Progenitor cell of endocrine pancreas (in vitro differentiated cells): ENCODE measurements at regions not wholly inside any gene's neighbourhood (a gene's known extent, or its start where the extent isn't known, plus 50 kb on each side); places are given as distances from the start of the nearest gene placed in this dataset.

Experiments used
- DNase-seq: peaks from one replicate; pipeline ENCODE4 v3.0.0; 2021; ENCODE audit warnings: low spot score; ENCODE audit not compliant: unreplicated experiment
- H3K27ac Mint-ChIP-seq: 2 replicates; pipeline ENCODE4 v1.8.0; 2021; ENCODE audit warnings: mild to moderate bottlenecking, moderate library complexity, mixed read lengths
- H3K27me3 Mint-ChIP-seq: 2 replicates; pipeline ENCODE4 v1.8.0; 2021; ENCODE audit warnings: mixed read lengths
- H3K36me3 Mint-ChIP-seq: 2 replicates; pipeline ENCODE4 v1.8.0; 2022; ENCODE audit warnings: mixed read lengths; ENCODE audit not compliant: insufficient read depth
- H3K4me1 Mint-ChIP-seq: 2 replicates; pipeline ENCODE4 v1.8.0; 2021; ENCODE audit warnings: low read depth, mixed read lengths
- H3K4me3 Mint-ChIP-seq: 2 replicates; pipeline ENCODE4 v1.8.0; 2021; ENCODE audit warnings: low read depth, mild to moderate bottlenecking, moderate library complexity, mixed read lengths
- H3K9me3 Mint-ChIP-seq: 2 replicates; pipeline ENCODE4 v1.8.0; 2021; ENCODE audit warnings: low read depth, mixed read lengths
- TF ChIP-seq, protein P1 (sequence below): fragments of 200-600 bp; sonication (generic); IDR thresholded peaks from one replicate; pipeline ENCODE4 v1.5.0; 2021; ENCODE audit warnings: antibody characterized with exemption, mild to moderate bottlenecking; ENCODE audit not compliant: unreplicated experiment

DNA sequence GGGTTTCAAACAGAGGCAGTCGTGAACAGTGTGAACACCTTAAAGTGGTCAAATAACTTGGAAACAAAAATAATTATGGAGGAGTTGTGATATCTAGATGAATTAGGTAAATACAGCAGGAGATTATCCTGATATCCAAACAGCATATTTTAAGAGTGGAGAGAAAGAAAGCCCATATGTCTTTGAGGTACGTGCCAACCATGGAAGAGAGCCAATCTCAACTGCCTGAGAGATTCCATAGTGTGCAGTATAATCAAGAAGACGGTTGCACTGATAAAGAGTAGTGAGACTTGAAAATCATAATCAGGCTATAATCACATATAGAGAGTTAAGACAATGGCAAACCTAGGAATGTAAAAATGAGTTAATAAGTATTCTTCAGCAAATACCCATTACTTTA is 472.8 kb upstream of the SLITRK5 start:
- TF ChIP-seq, protein P1, sequence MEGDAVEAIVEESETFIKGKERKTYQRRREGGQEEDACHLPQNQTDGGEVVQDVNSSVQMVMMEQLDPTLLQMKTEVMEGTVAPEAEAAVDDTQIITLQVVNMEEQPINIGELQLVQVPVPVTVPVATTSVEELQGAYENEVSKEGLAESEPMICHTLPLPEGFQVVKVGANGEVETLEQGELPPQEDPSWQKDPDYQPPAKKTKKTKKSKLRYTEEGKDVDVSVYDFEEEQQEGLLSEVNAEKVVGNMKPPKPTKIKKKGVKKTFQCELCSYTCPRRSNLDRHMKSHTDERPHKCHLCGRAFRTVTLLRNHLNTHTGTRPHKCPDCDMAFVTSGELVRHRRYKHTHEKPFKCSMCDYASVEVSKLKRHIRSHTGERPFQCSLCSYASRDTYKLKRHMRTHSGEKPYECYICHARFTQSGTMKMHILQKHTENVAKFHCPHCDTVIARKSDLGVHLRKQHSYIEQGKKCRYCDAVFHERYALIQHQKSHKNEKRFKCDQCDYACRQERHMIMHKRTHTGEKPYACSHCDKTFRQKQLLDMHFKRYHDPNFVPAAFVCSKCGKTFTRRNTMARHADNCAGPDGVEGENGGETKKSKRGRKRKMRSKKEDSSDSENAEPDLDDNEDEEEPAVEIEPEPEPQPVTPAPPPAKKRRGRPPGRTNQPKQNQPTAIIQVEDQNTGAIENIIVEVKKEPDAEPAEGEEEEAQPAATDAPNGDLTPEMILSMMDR, result no peak

DNA sequence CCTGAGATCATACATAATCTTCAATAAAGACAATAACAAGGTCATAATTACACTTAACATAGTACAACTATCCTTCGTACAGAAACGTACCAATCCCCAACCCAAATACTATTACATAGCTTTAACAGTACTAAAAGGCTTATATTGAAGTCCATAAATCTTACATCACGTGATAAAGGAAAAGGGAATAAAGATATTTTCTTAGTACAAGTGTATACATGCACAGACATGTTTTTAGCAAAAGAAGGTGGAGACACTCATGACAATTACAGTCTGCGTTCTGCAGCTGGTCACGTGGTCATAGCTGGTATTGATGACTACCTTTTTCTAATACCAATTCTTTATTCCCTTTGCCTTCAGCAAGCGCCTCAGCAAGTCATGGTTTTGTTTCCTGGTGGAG is 464.5 kb upstream of the SLITRK5 start:
- Mint-ChIP-seq H3K36me3 (no peaks in the 10 kb centered on the region), H3K27me3 (no peaks in the 10 kb centered on the region), H3K4me3 (no peak overlapping the region), H3K27ac (no peak overlapping the region), H3K9me3 (no peaks in the 10 kb centered on the region), H3K4me1 (peaks cover 2% of the 10 kb centered on the region)
- TF ChIP-seq, protein P1, result no peak
- no peak for DNase-seq

More for the DNA sequence above, 472.8 kb upstream of the SLITRK5 start:
- Mint-ChIP-seq H3K27ac (no peak overlapping the region), H3K36me3 (no peaks in the 10 kb centered on the region), H3K27me3 (no peaks in the 10 kb centered on the region), H3K4me3 (no peak overlapping the region), H3K4me1 (peaks cover 4% of the 10 kb centered on the region), H3K9me3 (no peaks in the 10 kb centered on the region)
- no peak for DNase-seq

DNA sequence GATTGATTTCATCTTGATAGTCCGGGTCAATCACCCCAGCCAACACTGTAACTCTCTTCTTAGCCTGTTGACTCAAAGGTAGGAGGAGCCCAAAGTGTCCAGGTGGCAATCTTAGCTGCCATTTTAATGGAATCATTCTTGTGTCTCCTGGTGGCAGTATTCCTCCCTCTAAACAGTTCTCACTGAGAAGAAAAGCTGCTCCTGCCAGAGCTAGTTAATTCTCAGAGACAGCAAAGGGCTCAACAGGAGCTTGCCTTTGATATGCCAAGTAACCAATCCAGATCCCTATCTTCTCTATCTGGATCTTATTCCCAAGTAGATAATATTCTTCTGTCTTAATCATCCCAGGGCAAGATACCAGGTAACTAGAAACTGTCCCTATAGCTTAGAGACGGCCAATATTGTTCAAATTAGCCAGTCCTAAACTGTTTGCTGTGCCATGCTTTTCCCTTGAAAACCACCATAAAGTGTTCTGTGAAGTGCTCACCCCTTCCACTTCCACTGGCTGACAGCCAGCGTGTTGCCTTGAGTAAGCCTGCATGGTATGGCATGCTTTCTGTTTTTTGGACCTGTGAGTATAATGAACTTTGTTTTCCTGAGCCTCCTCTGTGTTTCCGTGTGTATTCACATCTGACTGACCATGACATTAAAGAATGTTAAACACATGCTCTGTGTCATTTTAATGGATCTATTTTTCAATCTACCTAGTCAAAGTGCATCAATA is 463.7 kb upstream of the SLITRK5 start:
- Mint-ChIP-seq H3K4me1 (no peaks in the 10 kb centered on the region), H3K36me3 (no peaks in the 10 kb centered on the region), H3K4me3 (no peak overlapping the region), H3K27me3 (no peaks in the 10 kb centered on the region), H3K9me3 (no peaks in the 10 kb centered on the region), H3K27ac (no peak overlapping the region)
- TF ChIP-seq, protein P1, result no peak
- no peak for DNase-seq

DNA sequence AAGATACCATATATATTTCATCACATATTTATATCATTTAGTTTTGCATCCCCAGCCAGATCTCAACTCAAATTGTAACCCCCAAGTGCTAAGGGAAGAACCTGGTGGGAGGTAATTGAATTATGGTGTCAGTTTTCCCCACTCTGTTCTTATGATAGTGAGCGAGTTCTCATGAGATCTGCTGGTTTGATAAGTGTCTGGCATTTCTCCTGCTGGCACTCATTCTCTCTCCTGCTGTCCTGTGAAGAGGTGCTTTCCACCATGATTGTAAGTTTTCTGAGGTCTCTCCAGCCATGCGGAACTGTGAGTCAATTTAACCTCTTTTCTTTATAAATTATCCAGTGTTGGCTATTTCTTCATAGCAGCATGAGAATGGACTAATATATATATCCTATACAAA is 462.5 kb upstream of the SLITRK5 start:
- TF ChIP-seq, protein P1, result no peak
- Mint-ChIP-seq H3K27ac (no peak overlapping the region), H3K4me3 (no peak overlapping the region)

DNA sequence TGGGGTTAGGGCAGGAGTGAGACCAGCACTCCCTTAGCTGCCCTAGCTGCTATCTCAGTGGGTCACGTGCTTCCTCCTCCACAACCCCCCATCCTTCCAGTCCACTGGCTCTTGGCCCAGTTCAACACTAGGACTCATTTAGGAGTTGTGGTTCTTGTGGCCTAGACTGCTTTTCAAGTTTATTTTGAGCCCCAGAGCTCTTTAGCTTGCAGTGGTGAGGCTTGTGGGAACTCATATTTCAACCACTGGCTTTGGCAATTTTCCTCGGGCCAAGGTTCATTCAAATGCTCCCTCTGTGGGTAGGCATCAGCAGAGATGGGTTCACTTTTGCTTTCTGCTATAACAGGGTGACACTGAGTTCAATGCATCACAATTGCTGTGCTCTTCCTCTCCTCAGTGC is 436.2 kb upstream of the SLITRK5 start:
- no peaks in the 10 kb centered on the region for H3K4me1 Mint-ChIP-seq
- H3K27me3 Mint-ChIP-seq, result no peaks in the 10 kb centered on the region
- H3K36me3 Mint-ChIP-seq, result no peaks in the 10 kb centered on the region
- TF ChIP-seq, protein P1, result no peak
- no peak overlapping the region for H3K27ac Mint-ChIP-seq
- peaks cover 8% of the 10 kb centered on the region for H3K9me3 Mint-ChIP-seq
- no peak for DNase-seq
- H3K4me3 Mint-ChIP-seq, result no peak overlapping the region

More for the DNA sequence above, 462.5 kb upstream of the SLITRK5 start:
- H3K4me1 Mint-ChIP-seq, result peaks cover 3% of the 10 kb centered on the region
- H3K36me3 Mint-ChIP-seq, result no peaks in the 10 kb centered on the region
- no peaks in the 10 kb centered on the region for H3K27me3 Mint-ChIP-seq
- no peaks in the 10 kb centered on the region for H3K9me3 Mint-ChIP-seq
- no peak for DNase-seq
